ENCODE measurements at regions not wholly inside any gene's neighbourhood (a gene's known extent, or its start where the extent isn't known, plus 50 kb on each side); places are given as distances from the start of the nearest gene placed in this dataset.
"Not testable (repeated sequence)": the region's sequence is repeated elsewhere in the genome, so short reads cannot be mapped to it uniquely, and the experiment has no call there.

DNA sequence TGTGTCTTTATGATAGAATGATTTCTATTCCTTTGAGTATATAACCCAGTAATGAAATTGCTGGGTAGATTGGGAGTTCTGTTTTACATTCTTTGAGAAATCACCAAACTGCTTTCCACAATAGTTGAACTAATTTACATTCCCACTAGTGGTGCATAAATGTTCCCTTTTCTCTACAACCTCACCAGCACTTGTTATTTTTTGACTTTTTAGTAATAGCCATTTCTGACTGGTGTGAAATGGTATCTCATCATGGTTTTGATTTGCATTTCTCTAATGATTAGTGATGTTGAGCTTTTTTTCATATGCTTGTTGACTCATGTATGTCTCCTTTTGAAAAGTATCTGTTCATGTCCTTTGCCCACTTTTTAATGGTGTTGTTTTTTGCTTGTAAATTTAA, 296.0 kb upstream of the PIK3R1 start:
- not testable (repeated sequence) for ATAC-seq, FAIRE-seq

DNA sequence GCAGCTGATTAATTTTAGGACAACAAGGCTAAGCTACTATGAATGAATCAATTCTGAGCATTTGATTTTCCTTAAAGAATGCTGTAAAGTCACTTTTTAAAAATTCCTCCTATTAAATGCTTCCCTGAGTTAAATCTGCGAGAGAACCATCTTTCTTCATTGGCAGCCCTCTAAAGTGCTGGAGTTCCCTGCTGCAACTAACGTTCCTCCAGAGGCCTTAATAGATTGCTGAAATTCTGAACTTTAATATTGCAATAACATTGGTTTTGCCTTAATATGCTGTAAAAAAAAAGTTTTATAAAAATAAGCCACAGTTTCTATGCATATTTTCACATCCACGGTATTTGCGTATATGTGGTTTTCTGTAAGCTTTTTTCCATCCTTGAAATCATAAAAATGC, 298.0 kb upstream of the PIK3R1 start:
- FAIRE-seq, result no peak
- ChIA-PET CTCF (no interaction called here), POLR2A (no interaction called here)

More for the DNA sequence above, 296.0 kb upstream of the PIK3R1 start:
- H3K27ac ChIP-seq; H3K4me3 ChIP-seq; POLR2A ChIA-PET; H3K4me1 ChIP-seq; DNase-seq (ENCODE audit: low read depth in 1 of 2, low spot score in 1 of 2); H3K9me3 ChIP-seq; H3K4me2 ChIP-seq; CTCF ChIA-PET: not testable (repeated sequence)

DNA sequence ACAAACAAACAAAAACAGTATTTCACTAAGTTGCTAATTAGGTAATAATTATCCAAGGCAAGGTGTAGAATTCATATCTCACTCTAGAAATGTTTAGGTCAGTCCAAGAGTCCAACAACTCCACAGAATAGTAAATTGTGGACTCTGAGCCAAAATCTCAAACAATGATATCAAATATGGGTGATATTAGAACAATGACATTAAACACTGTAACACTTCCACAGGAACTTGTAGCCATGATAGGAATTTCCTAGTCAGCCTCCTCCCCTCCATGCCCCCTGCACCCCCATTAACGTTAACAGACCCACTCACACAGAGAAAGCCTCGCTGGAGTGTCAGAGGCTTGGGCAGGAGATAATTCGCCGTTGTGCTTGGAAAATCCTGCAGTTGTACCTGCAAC, 305.0 kb upstream of the PIK3R1 start:
- H3K4me3 ChIP-seq, result no peak overlapping the region
- H3K4me1 ChIP-seq, result no peaks in the 10 kb centered on the region
- H3K27ac ChIP-seq, result no peak overlapping the region
- ATAC-seq, result no peak
- ChIA-PET POLR2A (no interaction called here), CTCF (no interaction called here)
- no peak for TF ChIP-seq JUNB (IDR thresholded peaks at IDR 0.05)
- no peak for TF ChIP-seq CBX2 (IDR thresholded peaks at IDR 0.05; ENCODE audit: borderline replicate concordance, low read depth)
- TF ChIP-seq, protein P1, sequence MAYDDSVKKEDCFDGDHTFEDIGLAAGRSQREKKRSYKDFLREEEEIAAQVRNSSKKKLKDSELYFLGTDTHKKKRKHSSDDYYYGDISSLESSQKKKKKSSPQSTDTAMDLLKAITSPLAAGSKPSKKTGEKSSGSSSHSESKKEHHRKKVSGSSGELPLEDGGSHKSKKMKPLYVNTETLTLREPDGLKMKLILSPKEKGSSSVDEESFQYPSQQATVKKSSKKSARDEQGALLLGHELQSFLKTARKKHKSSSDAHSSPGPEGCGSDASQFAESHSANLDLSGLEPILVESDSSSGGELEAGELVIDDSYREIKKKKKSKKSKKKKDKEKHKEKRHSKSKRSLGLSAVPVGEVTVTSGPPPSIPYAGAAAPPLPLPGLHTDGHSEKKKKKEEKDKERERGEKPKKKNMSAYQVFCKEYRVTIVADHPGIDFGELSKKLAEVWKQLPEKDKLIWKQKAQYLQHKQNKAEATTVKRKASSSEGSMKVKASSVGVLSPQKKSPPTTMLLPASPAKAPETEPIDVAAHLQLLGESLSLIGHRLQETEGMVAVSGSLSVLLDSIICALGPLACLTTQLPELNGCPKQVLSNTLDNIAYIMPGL (CRISPR knock-in tag; IDR thresholded peaks at IDR 0.05; ENCODE audit: borderline replicate concordance), result no peak
- no peak for TF ChIP-seq ZFP36 (IDR thresholded peaks at IDR 0.05; ENCODE audit: borderline replicate concordance, partially characterized antibody)
- no peak for TF ChIP-seq POLR2A (IDR thresholded peaks at IDR 0.05; ENCODE audit: low read length)
- TF ChIP-seq, protein P2, sequence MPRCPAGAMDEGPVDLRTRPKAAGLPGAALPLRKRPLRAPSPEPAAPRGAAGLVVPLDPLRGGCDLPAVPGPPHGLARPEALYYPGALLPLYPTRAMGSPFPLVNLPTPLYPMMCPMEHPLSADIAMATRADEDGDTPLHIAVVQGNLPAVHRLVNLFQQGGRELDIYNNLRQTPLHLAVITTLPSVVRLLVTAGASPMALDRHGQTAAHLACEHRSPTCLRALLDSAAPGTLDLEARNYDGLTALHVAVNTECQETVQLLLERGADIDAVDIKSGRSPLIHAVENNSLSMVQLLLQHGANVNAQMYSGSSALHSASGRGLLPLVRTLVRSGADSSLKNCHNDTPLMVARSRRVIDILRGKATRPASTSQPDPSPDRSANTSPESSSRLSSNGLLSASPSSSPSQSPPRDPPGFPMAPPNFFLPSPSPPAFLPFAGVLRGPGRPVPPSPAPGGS (IDR thresholded peaks at IDR 0.05), result no peak
- TF ChIP-seq EP300 (IDR thresholded peaks at IDR 0.05), result no peak
- TF ChIP-seq ESRRA (IDR thresholded peaks at IDR 0.05; ENCODE audit: borderline replicate concordance, low read length), result no peak
- no peak for TF ChIP-seq SREBF2 (IDR thresholded peaks at IDR 0.05)
- TF ChIP-seq FOSB (CRISPR knock-in tag; IDR thresholded peaks at IDR 0.05), result no peak
- TF ChIP-seq, protein P3, sequence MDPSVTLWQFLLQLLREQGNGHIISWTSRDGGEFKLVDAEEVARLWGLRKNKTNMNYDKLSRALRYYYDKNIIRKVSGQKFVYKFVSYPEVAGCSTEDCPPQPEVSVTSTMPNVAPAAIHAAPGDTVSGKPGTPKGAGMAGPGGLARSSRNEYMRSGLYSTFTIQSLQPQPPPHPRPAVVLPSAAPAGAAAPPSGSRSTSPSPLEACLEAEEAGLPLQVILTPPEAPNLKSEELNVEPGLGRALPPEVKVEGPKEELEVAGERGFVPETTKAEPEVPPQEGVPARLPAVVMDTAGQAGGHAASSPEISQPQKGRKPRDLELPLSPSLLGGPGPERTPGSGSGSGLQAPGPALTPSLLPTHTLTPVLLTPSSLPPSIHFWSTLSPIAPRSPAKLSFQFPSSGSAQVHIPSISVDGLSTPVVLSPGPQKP (IDR thresholded peaks at IDR 0.05; ENCODE audit: low read depth, low read length), result no peak
- TF ChIP-seq BHLHE40 (IDR thresholded peaks at IDR 0.05; ENCODE audit: low read depth, low read length), result no peak
- H3K4me2 ChIP-seq, result no peak overlapping the region
- FAIRE-seq, result no peak
- no peak for DNase-seq (ENCODE audit: low read depth in 1 of 2, low spot score in 1 of 2)
- H3K9me3 ChIP-seq, result no peaks in the 10 kb centered on the region
- 18% methylated on average over 4 of the region's 4 CpGs for WGBS (ENCODE audit: missing lambda C conversion rate)

More for the DNA sequence above, 298.0 kb upstream of the PIK3R1 start:
- no peak overlapping the region for H3K4me3 ChIP-seq
- no peak for TF ChIP-seq HOXB5 (CRISPR knock-in tag; IDR thresholded peaks at IDR 0.05)
- no peak for TF ChIP-seq TFCP2L1 (CRISPR knock-in tag; IDR thresholded peaks at IDR 0.05)
- no peak for TF ChIP-seq CHD4 (IDR thresholded peaks at IDR 0.05; ENCODE audit: borderline replicate concordance)
- TF ChIP-seq HDAC2 (IDR thresholded peaks at IDR 0.05), result no peak
- no peak for TF ChIP-seq JUNB (IDR thresholded peaks at IDR 0.05)
- TF ChIP-seq, protein P2 (IDR thresholded peaks at IDR 0.05), result no peak
- TF ChIP-seq RCOR1 (IDR thresholded peaks at IDR 0.05; ENCODE audit: low read depth, low read length), result no peak
- H3K4me2 ChIP-seq, result no peak overlapping the region
- WGBS (ENCODE audit: missing lambda C conversion rate), result 7% methylated on average over 4 of the region's 4 CpGs
- no peaks in the 10 kb centered on the region for H3K9me3 ChIP-seq
- H3K27ac ChIP-seq, result no peak overlapping the region
- DNase-seq (ENCODE audit: low read depth in 1 of 2, low spot score in 1 of 2) (no peak), ATAC-seq (no peak)
- H3K4me1 ChIP-seq, result no peaks in the 10 kb centered on the region
